GM18505 (cell line): ENCODE measurements at regions not wholly inside any gene's neighbourhood (a gene's known extent, or its start where the extent isn't known, plus 50 kb on each side); places are given as distances from the start of the nearest gene placed in this dataset.
"Not testable (repeated sequence)": the region's sequence is repeated elsewhere in the genome, so short reads cannot be mapped to it uniquely, and the experiment has no call there.

Source experiments
- ATAC-seq: cut with Tn5 transposase; IDR thresholded peaks from one replicate; pipeline ENCODE4 v1.9.1; 2021; ENCODE audit not compliant: unreplicated experiment
- POLR2A ChIP-seq: IDR thresholded peaks from 4 replicates; pipeline ENCODE4 v1.6.1; 2011; ENCODE audit warnings: borderline replicate concordance; ENCODE audit not compliant: insufficient read depth, insufficient read length; ENCODE audit errors: extremely low read depth

GRCh38 chr6:116982401-116982800 lies 105.4 kb downstream of the RFX6 start:
- ATAC-seq = no peak
- TF ChIP-seq POLR2A = no peak

GRCh38 chr6:116983375-116983774 lies 106.3 kb downstream of the RFX6 start:
- ATAC-seq = no peak
- TF ChIP-seq POLR2A = no peak

- no peak for ATAC-seq
- no peak for TF ChIP-seq POLR2A
These were observed 109.8 kb downstream of the RFX6 start for GRCh38 chr6:116986819-116987218.

GRCh38 chr6:116990679-116991078 lies 113.6 kb downstream of the RFX6 start:
- no peak for ATAC-seq
- TF ChIP-seq POLR2A = no peak

GRCh38 chr6:116992546-116992945 lies 115.5 kb downstream of the RFX6 start:
- no peak for TF ChIP-seq POLR2A
- no peak for ATAC-seq

- ATAC-seq = no peak
These were observed 117.4 kb downstream of the RFX6 start for GRCh38 chr6:116994447-116994846.

GRCh38 chr6:116996842-116997241 lies 119.8 kb downstream of the RFX6 start:
- no peak for ATAC-seq
- no peak for TF ChIP-seq POLR2A

More at GRCh38 chr6:116994447-116994846, 117.4 kb downstream of the RFX6 start:
- TF ChIP-seq POLR2A = no peak

- no peak for TF ChIP-seq POLR2A
- ATAC-seq = no peak
These were observed 120.5 kb downstream of the RFX6 start for GRCh38 chr6:116997496-116997895.

GRCh38 chr6:117007659-117008058 lies 130.6 kb downstream of the RFX6 start:
- ATAC-seq = no peak
- no peak for TF ChIP-seq POLR2A

- ATAC-seq = peak; percentile 68
- no peak for TF ChIP-seq POLR2A
These were observed 131.6 kb downstream of the RFX6 start for GRCh38 chr6:117008618-117009017.

GRCh38 chr6:117014641-117015473 lies 137.8 kb downstream of the RFX6 start:
- ATAC-seq = not testable (repeated sequence)

- not testable (repeated sequence) for ATAC-seq
These were observed 138.4 kb downstream of the RFX6 start for GRCh38 chr6:117015474-117015804.

GRCh38 chr6:117018771-117019170 lies 141.7 kb downstream of the RFX6 start:
- no peak for ATAC-seq
- no peak for TF ChIP-seq POLR2A

- no peak for ATAC-seq
- no peak for TF ChIP-seq POLR2A
These were observed 145.7 kb downstream of the RFX6 start for GRCh38 chr6:117022774-117023173.

GRCh38 chr6:117025310-117025709 lies 148.3 kb downstream of the RFX6 start:
- ATAC-seq = no peak
- TF ChIP-seq POLR2A = no peak

- no peak for TF ChIP-seq POLR2A
- ATAC-seq = no peak
These were observed 151.2 kb downstream of the RFX6 start for GRCh38 chr6:117028256-117028655.

- ATAC-seq = no peak
- no peak for TF ChIP-seq POLR2A
These were observed 157.5 kb downstream of the RFX6 start for GRCh38 chr6:117034547-117034946.
